Progenitor cell of endocrine pancreas (in vitro differentiated cells): ENCODE measurements at regions not wholly inside any gene's neighbourhood (a gene's known extent, or its start where the extent isn't known, plus 50 kb on each side); places are given as distances from the start of the nearest gene placed in this dataset.
A peak's percentile ranks its signal among the peaks of the same experiment; 100 is the strongest.

Experiments
- DNase-seq: peaks from one replicate; pipeline ENCODE4 v3.0.0; 2021; ENCODE audit warnings: low spot score; ENCODE audit not compliant: unreplicated experiment
- H3K27ac Mint-ChIP-seq: 2 replicates; pipeline ENCODE4 v1.8.0; 2021; ENCODE audit warnings: mild to moderate bottlenecking, moderate library complexity, mixed read lengths
- H3K27me3 Mint-ChIP-seq: 2 replicates; pipeline ENCODE4 v1.8.0; 2021; ENCODE audit warnings: mixed read lengths
- H3K36me3 Mint-ChIP-seq: 2 replicates; pipeline ENCODE4 v1.8.0; 2022; ENCODE audit warnings: mixed read lengths; ENCODE audit not compliant: insufficient read depth
- H3K4me1 Mint-ChIP-seq: 2 replicates; pipeline ENCODE4 v1.8.0; 2021; ENCODE audit warnings: low read depth, mixed read lengths
- H3K4me3 Mint-ChIP-seq: 2 replicates; pipeline ENCODE4 v1.8.0; 2021; ENCODE audit warnings: low read depth, mild to moderate bottlenecking, moderate library complexity, mixed read lengths
- H3K9me3 Mint-ChIP-seq: 2 replicates; pipeline ENCODE4 v1.8.0; 2021; ENCODE audit warnings: low read depth, mixed read lengths
- TF ChIP-seq, protein P1 (sequence below): fragments of 200-600 bp; sonication (generic); IDR thresholded peaks from one replicate; pipeline ENCODE4 v1.5.0; 2021; ENCODE audit warnings: antibody characterized with exemption, mild to moderate bottlenecking; ENCODE audit not compliant: unreplicated experiment

DNA sequence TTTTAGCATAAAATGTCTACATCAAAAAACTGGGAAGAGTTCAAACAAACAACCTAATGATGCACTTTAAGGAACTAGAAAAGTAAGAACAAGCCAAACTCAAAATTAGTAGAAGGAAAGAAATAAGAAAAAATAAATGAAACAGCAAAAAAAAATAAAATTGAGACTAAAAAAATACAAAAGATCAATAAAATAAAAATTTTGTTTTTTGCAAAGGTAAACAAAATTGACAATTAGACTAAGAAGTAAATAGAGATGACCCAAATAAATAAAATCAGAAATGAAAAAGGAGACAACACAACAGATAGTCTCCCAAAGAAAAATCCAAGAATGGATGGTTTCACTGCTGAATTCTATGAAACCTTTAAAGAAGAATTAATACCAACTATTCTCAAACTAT, 89.6 kb upstream of the MME start:
- peaks cover 3% of the 10 kb centered on the region for H3K36me3 Mint-ChIP-seq
- H3K9me3 Mint-ChIP-seq: peaks cover 8% of the 10 kb centered on the region
- no peak overlapping the region for H3K27ac Mint-ChIP-seq
- TF ChIP-seq, protein P1, sequence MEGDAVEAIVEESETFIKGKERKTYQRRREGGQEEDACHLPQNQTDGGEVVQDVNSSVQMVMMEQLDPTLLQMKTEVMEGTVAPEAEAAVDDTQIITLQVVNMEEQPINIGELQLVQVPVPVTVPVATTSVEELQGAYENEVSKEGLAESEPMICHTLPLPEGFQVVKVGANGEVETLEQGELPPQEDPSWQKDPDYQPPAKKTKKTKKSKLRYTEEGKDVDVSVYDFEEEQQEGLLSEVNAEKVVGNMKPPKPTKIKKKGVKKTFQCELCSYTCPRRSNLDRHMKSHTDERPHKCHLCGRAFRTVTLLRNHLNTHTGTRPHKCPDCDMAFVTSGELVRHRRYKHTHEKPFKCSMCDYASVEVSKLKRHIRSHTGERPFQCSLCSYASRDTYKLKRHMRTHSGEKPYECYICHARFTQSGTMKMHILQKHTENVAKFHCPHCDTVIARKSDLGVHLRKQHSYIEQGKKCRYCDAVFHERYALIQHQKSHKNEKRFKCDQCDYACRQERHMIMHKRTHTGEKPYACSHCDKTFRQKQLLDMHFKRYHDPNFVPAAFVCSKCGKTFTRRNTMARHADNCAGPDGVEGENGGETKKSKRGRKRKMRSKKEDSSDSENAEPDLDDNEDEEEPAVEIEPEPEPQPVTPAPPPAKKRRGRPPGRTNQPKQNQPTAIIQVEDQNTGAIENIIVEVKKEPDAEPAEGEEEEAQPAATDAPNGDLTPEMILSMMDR: no peak
- peaks cover 2% of the 10 kb centered on the region for H3K27me3 Mint-ChIP-seq
- no peak overlapping the region for H3K4me3 Mint-ChIP-seq
- no peak for DNase-seq
- peaks cover 8% of the 10 kb centered on the region for H3K4me1 Mint-ChIP-seq

GRCh38 chr3:154987846-154988245, 92.3 kb upstream of the MME start:
- H3K36me3 Mint-ChIP-seq: peaks cover 3% of the 10 kb centered on the region
- no peaks in the 10 kb centered on the region for H3K27me3 Mint-ChIP-seq
- H3K4me3 Mint-ChIP-seq: no peak overlapping the region
- H3K27ac Mint-ChIP-seq: no peak overlapping the region
- peaks cover 5% of the 10 kb centered on the region for H3K4me1 Mint-ChIP-seq
- TF ChIP-seq, protein P1: no peak
- H3K9me3 Mint-ChIP-seq: peaks cover 8% of the 10 kb centered on the region
- DNase-seq: no peak

DNA sequence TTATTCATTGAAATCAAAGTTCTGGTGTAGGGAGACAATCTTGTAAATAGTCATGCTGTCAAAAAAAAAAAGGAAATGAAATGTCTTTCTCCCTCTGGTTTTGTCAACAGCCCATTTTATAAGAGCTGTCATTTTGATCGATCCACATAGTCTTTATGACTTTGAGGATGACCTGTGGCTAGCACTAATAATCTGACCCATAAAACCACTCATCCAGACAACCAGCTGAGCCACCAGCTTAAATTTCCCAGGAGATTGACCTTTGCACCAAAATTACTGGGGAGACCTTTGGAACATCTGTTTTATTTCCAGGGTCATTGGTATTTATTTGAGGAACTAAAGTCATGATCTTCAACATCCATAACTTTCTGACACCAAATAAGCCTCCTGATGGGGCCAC, 98.5 kb upstream of the MME start:
- TF ChIP-seq, protein P1: no peak

GRCh38 chr3:154981201-154981600, 98.9 kb upstream of the MME start:
- Mint-ChIP-seq H3K9me3 (peaks cover 3% of the 10 kb centered on the region), H3K4me1 (no peaks in the 10 kb centered on the region), H3K4me3 (no peak overlapping the region), H3K27ac (peak overlapping the region; percentile 4), H3K27me3 (no peaks in the 10 kb centered on the region), H3K36me3 (no peaks in the 10 kb centered on the region)
- TF ChIP-seq, protein P1: no peak
- DNase-seq: no peak

More for the DNA sequence above, 98.5 kb upstream of the MME start:
- no peak for DNase-seq
- H3K9me3 Mint-ChIP-seq: peaks cover 3% of the 10 kb centered on the region
- no peaks in the 10 kb centered on the region for H3K36me3 Mint-ChIP-seq
- no peak overlapping the region for H3K4me3 Mint-ChIP-seq
- no peak overlapping the region for H3K27ac Mint-ChIP-seq
- H3K4me1 Mint-ChIP-seq: no peaks in the 10 kb centered on the region
- H3K27me3 Mint-ChIP-seq: no peaks in the 10 kb centered on the region

DNA sequence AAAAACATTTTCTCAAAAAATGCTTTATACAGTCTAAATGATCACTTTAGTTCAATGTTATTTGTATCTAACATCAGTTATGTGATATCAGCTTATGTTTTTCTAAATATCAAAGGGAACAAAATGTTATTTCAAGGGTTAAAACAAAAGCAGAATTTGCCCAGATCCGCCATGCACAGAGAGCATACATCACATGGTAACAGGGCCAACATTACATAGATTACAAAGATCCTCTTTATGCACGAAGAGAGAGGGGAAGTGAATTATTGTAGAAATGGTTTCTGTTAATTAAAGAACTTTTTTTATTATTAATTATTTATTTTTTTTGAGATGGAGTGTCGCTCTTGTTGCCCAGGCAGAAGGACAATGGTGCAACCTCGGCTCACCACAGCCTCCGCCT, 100.8 kb upstream of the MME start:
- H3K4me1 Mint-ChIP-seq: no peaks in the 10 kb centered on the region
- no peaks in the 10 kb centered on the region for H3K27me3 Mint-ChIP-seq
- H3K36me3 Mint-ChIP-seq: no peaks in the 10 kb centered on the region
- no peak for DNase-seq
- no peak overlapping the region for H3K27ac Mint-ChIP-seq
- H3K9me3 Mint-ChIP-seq: no peaks in the 10 kb centered on the region
- H3K4me3 Mint-ChIP-seq: no peak overlapping the region
- TF ChIP-seq, protein P1: no peak

DNA sequence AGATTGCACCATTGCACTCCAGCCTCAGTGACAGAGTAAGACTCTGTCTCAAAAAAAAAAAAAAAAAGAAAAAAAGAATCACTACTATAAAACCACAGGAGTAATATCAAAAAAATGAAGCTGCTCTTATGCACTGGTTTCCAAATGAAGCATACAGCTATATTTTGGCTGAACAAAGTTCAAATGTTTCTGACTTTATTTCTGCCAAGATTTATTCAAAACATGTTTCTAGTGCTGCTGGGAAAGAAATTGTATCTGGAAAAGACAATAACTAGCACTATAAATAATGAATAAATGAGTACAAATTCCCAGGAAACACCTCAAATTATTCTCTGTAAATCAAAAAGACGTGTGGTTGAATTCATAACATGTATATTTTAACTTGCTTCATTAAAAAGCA, 102.5 kb upstream of the MME start:
- Mint-ChIP-seq H3K9me3 (no peaks in the 10 kb centered on the region), H3K36me3 (no peaks in the 10 kb centered on the region), H3K4me3 (no peak overlapping the region), H3K27ac (no peak overlapping the region), H3K4me1 (peaks cover 2% of the 10 kb centered on the region), H3K27me3 (no peaks in the 10 kb centered on the region)
- TF ChIP-seq, protein P1: no peak
- no peak for DNase-seq
